NCI-H187 treated with DMSO at 0.1 percent for 48 hours (cell line): ENCODE measurements at regions not wholly inside any gene's neighbourhood (a gene's known extent, or its start where the extent isn't known, plus 50 kb on each side); places are given as distances from the start of the nearest gene placed in this dataset.
"Not testable (repeated sequence)": the region's sequence is repeated elsewhere in the genome, so short reads cannot be mapped to it uniquely, and the experiment has no call there.

Experiments used
- DNase-seq: peaks from one replicate; lab custom pipeline; 2025; lab: John Stamatoyannopoulos, UW

DNA sequence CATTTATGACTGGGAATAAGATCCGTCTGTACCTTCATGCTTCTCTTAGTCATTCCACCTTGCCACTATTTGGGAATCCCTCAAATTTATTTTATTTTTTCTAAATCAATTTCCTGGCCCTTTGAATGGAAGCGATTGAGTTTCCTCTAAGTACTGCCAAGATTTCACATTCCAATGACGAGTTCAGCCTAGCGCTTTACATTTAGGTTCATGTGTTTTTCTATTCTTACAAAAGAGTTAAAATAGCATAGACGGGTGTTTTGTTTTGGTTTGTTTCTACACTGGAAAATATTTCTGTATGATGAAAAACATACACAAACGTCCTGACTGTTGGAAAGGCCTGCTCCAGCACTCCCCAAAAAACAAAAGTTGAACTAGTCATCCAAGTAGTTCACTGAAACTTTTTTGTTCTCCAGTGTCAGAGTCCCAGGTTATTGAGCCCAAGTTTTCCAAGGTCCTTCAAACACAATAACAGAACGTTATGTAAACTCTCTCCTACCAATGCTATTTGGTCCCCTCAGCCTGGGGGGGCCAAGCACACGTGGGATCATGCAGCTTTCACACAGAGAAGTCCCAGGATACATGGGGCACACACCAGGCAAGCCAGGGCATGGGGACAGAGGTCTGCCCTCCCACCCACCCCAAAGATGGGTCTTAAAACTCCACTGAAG lies 74.8 kb upstream of the FOXN3 start:
- no peak for DNase-seq

DNA sequence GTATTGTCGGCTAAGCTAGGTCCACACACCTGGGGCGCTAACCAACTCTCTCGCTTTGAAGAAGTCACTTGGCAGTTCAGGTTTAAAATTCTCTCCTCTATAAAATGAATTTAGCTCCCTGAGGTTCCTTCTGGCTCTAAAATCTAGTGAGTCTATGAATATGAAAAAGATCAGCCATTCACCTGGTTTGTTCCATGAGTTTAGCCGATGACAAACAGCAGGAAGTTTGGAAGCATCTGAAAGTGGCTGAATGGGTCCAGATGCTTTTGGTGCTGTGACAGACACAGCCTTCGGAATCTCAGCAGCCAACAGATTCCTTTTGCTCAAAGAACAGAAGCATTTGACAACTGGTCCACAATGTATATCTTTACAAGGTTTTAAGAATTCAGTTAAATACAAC lies 73.4 kb upstream of the FOXN3 start:
- DNase-seq = no peak

DNA sequence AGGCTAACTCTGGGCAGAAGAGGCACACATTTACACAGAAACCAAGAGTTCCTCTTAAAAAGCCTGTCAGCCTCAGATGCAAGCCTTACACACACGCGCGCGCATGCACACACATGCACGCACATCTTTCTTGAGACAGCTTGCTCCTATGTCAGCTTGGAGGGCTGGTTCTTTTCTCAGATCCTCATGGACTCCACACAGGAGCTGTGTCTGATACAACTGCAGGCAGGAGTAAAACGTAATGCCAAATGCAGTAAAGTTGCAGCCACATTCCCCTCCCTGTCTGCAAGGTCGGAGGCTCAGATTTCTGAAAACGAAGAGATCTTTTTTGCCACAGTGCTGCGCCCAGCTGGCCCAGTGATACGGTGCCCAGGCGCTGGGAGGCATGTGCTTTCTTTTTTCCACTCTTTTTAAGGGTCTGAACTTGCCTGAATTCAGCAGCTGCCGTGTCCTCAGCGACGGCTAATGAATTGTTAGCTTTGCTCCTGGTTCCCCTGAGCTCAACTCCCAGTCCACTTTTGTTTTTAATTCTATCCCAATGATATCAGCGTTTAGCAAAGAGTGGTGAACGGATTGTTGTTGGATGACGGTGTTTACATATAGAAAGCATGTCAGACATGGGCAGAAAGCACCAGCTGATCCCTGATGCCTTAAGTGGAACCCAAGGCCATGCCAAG lies 72.9 kb upstream of the FOXN3 start:
- no peak for DNase-seq

DNA sequence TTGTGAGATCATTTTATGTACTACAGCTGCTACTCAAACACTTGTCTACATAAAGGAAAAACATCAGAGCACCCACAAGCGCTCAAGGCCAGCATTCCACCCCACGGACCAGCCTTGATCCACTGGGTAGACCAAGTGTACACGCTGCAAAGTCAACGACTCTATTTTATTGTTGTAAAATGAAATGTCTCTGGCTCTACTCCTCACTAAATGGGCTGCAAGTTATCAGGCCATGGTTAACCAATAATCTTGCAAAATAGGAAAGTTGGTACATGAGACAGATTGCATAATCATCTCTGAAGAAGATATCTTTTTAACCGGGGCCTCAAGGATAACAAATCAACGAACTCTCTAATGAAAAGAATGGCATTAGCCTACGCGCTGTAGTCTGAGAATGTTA lies 69.9 kb upstream of the FOXN3 start:
- DNase-seq = no peak

DNA sequence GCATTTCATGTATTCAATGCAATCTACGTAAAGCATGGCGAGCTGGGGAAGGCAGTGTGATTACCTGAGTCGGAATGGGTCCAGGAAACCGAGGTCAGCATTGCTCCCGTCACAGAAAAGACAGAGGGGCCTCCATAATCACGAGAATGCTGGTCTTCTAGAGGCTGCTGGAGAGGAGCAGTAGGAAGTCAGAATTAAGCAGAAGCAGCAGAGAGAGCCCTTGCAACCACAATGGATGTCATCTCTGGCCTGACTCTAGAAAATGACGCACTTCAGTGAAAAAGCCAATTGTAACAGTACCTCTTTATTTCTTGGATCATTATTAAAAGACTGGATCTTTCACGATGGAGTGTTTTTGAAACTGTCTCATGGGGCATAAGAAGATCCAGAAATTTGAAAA lies 69.5 kb upstream of the FOXN3 start:
- no peak for DNase-seq

DNA sequence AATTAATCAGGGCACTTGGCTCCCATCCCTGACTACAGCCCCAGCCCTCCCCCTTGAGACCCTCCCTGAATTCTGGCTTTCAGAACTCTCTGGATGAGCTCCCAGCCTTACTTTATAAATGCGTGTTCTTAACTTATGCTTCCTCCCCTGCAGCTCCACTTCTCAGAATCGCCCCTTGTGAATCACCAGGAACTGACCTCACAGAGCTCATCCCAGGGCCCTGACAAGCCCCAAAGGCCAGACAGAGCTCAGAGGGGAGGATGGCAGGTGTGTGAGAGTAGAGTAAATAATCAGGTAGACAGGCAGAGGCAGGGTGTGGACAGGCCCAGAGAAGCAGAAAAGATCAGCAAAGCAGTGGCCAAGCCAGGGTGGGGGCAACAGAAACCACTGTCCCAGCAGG lies 68.2 kb upstream of the FOXN3 start:
- no peak for DNase-seq

DNA sequence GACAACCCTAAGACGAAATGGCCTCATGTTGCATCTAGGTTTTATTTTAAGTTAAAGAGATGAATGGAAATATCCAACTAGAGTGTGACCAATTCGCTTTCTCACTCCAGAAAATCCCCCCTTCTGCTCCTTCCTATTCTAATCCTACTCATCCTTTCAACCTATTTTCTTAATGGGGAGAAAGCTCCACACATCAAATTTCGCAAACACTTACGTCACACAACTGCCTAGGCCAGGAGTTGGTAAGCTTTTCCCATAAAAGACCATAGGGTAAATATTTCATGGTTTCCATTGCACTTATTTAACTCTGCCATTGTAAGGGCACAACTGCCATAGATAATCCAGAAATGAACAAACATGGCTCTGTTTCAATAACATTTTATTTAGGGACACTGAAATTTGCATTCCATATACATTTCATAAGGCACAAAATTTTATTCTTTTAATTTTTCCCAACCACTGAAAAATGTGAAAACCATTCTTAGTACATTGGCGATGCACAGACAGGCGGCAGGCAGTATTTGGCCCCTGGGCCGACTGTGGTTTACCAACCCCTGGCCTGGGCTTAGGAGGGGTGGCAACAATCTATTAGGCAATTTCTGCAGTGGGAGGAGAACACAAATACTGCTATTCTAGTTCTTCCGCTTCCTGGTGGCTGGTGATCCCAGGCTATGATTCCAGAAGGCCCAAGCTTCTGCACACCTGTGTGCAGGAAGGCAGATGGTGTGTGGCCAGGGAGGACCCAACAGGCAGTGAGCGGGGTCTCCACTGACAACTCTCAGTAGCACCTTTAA lies 67.2 kb upstream of the FOXN3 start:
- DNase-seq = no peak

DNA sequence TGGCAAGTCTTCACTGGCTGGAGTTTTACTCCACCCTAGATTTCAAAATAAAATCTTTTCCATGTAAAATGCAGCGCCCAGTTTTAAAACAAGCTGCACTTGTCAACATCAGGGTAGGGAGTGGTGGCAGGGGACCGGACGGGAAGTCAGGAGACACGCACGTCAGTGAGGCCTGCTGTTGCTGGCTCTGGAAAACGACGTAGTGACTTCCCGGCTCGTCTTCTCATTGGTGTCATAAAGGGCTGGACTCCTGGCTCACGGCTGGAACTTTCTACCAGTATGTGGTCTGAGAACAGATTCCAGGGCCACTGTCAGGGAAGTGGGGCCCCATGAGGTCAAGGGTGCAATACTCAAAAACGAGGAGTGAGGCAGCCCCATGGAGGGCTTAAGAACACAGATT lies 64.2 kb upstream of the FOXN3 start:
- no peak for DNase-seq

DNA sequence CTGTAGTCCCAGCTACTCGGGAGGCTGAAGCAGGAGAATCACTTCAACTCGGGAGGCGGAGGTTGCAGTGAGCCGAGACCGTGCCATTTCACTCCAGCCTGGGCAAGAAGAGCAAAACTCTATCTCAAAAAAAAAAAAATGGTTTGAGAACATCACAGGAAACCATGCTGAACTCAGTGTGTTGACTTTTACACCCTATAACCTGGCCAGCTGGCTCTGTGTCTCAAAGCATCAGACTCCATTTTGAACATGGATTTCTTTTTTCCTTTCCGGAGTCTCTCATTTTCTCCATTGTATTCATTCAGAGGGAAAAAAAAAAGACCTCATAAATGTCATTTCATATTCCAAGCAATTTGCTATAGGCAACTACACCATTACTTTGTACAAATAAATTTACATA lies 63.2 kb upstream of the FOXN3 start:
- DNase-seq = no peak

DNA sequence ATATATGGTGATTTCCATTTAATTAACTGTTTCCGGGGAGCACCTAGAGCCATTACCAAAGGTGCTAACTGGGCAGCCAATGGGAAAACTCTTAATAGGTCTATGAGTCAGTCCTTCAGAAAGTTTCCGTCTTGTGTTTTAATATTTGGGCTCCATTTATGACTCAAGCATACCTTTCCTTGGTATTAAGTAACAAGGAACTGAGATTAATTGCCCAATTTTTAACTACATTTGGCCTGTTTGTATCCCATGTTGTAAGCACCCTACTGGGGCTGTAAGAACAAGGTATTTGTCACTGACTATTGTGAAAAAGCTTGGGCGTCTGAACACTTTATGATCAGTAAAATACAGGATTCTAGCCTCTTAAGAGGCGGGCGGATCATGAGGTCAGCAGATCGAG lies 62.8 kb upstream of the FOXN3 start:
- DNase-seq = no peak

DNA sequence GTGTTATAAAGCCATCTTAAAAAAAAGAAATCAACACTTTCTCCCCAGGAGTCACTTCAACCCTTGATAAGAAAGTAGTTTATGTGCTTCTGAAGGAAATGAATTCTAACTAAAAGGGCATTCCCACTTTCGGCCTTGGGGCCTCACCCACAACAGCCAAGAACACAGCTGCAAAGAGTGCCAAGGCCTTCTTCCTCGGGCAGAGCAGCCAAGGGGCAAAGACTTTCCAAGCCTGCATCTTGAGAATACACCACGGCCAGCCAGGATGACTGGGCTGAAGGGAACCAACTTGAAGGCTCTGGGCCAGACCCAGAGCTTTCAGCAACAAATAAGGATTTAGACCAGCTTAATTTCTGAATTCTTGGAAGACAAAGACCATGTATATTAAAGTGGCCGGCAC lies 60.4 kb upstream of the FOXN3 start:
- no peak for DNase-seq

DNA sequence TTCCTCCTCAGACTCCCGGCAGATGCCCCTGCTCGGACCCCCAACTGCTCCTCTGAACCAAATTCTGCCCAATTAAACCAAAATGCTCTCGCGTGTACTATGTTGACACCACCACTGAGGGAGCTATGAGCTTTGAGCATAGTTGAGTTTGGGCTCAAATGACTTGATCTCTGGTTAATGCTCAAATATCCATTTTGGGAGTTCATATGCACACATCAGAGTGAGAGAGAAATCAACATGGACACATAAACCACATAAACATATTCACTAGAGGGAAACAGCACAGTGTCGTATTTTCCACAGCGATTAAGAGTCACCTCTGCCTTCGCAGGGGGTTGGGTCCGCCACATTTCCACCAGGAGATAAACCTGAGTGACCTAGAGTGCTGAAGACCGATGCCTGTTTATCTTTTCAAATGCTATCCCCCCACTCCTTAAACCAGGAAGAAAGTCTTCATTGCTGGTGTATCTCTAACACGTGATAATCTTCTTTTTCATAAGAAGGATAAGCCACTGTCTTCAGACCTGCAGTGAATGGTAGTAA lies 59.4 kb upstream of the FOXN3 start:
- no peak for DNase-seq

DNA sequence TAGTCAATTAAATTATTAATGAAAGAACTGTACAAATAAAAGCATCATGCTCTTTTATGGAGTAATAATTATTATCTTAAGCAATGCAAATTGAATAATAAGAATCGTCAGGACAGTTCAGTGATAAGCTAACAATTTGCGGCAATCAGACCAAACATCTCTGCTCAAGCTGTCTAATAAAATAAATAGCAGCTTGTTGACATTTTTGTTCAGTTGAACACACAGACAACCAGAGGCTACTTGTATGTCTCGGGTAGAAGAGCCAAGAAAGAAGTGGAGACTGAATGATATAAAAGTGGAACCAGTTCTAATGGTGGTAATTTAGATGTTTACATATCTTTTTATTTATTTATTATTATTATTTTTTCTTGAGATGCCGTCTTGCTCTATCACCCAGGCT lies 57.4 kb upstream of the FOXN3 start:
- no peak for DNase-seq

DNA sequence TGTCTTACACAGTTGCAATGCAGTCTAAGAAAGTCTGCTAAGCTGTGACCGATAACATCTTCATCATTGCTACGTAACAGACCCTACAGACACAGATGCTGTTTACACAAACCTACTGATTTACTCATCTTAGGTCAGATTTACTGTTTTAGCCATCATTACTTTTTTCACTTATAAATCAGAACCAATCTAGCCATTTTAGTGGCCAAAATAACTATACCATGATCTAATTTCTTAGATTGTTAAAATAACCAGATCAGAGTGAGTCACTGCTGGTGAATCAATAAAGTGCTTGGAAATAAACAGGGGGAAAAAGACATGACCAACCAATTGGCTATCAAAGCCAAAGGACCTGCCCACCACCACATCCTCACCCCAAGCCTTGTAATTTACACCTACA lies 57.0 kb upstream of the FOXN3 start:
- DNase-seq = no peak

DNA sequence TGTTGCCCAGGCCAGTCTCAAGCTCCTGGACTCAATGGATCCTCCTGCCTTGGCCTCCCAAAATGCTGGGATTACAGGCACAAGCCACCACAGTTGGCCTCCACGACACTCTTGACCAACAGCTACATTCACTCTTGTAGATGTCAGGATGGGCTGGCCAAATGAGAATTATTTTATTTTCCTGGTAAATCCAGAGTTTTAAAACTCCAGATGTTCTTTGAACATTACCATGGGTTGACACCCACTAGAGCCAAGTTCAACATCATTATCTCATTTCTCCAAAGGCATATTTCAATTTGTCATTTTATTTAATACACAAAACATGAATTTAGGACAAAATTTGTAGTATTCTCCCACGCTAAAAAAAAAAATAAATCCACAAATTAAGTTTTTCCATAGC lies 56.5 kb upstream of the FOXN3 start:
- no peak for DNase-seq

DNA sequence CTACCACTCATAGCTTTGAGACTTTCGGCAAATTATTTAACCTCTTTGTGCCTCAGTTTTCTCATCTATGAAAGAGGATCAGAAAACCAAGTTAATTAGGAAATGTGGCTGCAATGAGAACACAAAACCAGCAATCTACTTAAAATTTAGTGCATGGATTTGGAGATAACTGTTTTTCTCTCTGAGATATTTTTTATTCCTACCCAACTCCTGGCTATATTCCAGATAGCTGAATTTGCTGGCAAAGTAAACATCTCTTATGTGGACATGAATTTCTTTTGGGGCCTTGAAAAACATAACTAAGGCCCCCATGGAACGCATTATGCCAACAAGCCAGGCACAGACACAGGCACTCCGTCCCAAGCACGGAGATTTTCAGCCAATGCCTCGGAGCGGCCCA lies 53.4 kb upstream of the FOXN3 start:
- DNase-seq = no peak

DNA sequence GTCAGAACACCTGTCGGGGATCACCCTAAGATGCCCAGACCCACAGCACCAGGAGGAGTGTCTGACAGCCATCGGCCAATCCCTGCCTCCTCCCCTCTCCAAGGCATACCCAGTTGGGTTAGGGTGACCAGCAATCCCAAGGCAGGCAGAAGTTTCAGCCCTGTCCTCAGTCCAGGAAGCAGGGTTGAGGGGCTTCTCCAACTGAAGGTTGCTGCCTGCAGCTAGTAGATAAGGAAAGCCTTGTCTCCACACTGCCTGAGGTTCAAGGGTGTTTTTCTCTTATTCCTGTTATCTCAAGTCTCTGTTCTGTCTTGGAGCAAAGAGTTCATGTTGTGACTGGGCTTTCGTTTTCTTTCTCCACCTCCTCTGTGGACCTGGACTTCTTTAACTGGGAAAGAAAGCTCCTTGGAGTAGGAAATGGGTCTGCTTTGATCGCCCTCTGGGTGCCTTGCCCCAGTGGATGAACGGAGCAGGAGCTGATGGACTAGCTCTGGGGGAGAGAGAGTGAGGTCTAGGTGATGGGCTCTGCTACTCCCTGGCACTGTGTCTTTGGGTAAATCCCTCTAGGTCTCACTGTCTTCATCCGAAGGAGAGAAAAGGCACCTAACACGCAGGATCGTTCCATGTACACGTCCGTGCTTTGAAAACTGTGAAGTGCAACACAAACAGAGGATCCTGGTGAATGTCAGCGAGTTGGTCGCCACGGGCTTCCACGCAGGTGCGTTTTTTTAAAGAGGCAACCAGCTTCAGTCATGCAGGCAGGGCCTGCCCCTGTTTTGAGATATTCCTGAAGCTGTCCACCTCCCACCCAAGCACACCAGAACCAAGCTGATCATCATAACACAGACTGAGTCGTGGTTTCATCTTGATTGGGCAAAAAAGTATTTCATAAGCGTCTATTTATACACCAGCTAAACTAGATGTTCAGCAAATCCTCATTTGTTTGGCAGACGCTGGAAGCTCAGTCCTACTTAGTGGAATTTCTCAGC lies 52.5 kb upstream of the FOXN3 start:
- no peak for DNase-seq

DNA sequence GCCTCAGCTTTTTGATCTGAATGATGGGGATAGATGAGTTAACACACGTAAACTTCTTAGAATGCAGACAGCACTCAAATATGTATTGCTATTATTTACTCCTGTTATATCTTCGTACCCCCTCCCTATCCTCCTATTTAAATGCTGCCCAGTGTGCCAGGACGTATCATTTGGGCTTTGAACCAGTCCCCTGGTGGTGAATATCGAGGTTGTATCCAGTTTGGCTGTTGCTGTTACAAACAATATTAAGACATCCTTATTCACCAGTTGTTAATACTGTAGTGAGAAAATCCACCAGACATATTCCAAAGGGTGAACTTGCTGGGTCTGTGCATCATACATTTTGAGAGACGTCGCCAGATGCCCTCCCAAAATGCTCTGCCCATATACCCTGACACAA lies 51.5 kb upstream of the FOXN3 start:
- no peak for DNase-seq

DNA sequence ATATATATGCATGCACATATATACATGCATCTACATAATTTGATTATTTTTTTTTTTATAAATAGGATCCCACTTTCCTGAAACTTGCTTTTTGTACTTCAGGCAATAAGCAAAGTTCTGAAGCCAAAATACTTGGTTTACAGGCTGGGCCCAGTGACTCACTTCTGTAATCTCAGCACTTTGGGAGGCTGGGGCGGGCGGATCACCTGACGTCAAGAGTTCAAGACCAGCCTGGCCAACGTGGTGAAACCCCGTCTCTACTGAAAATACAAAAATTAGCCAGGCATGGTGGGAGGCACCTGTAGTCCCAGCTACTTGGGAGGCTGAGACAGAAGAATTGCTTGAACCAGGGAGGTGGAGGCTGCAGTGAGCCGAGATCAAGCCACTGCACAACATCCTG lies 51.0 kb upstream of the FOXN3 start:
- DNase-seq = not testable (repeated sequence)

DNA sequence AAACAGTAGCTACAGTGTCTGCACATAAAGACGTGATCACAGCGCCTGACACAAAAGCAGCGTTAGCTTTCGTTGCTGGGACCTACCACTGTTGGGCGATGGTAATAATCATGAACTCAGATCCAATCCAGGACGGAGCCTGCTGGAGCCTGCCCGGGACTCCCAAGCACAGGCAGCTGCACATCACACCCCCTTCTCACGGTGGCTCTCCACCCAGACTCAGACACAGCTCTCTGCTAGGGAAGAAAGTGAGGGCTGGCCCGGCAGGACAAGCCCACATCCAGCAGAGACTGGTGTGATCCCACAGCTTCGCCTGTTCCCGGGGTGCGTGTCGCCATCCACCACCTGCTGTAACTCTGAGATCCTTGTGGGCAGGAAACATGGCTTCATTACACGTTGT lies 49.9 kb upstream of the FOXN3 start:
- DNase-seq = no peak
